Trophoblast cell (in vitro differentiated cells and primary cell): ENCODE measurements at regions not wholly inside any gene's neighbourhood (a gene's known extent, or its start where the extent isn't known, plus 50 kb on each side); places are given as distances from the start of the nearest gene placed in this dataset.
"Not testable (repeated sequence)": the region's sequence is repeated elsewhere in the genome, so short reads cannot be mapped to it uniquely, and the experiment has no call there.

Experiments used
- DNase-seq, 2 donors: peaks; one replicate each; pipeline ENCODE4 v3.0.0-alpha.2; 2016
- H2AFZ ChIP-seq: 2 replicates; pipeline ENCODE4 v1.6.1; 2013; ENCODE audit warnings: low read length, moderate library complexity, mild to moderate bottlenecking; ENCODE audit not compliant: insufficient read depth, poor library complexity
- H2AK5ac ChIP-seq: 2 replicates; pipeline ENCODE4 v1.6.1; 2013; ENCODE audit warnings: mild to moderate bottlenecking, low read length
- H2BK120ac ChIP-seq: 2 replicates; pipeline ENCODE4 v1.6.1; 2013; ENCODE audit warnings: low read length, mild to moderate bottlenecking, moderate library complexity; ENCODE audit not compliant: insufficient read depth, poor library complexity
- H2BK12ac ChIP-seq: 2 replicates; pipeline ENCODE4 v1.6.1; 2013; ENCODE audit warnings: mild to moderate bottlenecking, low read length, moderate library complexity
- H2BK5ac ChIP-seq: 2 replicates; pipeline ENCODE4 v1.6.1; 2013; ENCODE audit warnings: low read length, low read depth, moderate library complexity, mild to moderate bottlenecking; ENCODE audit not compliant: poor library complexity
- H3K14ac ChIP-seq: 2 replicates; pipeline ENCODE4 v1.6.1; 2013; ENCODE audit warnings: mild to moderate bottlenecking, low read length
- H3K18ac ChIP-seq: 2 replicates; pipeline ENCODE4 v1.6.1; 2013; ENCODE audit warnings: mild to moderate bottlenecking, low read length
- H3K23ac ChIP-seq: 2 replicates; pipeline ENCODE4 v1.6.1; 2013; ENCODE audit warnings: low read length
- H3K27ac ChIP-seq: 2 replicates; pipeline ENCODE4 v1.5.1; 2013; ENCODE audit warnings: low read depth, mild to moderate bottlenecking, inconsistent platforms, low read length, moderate library complexity
- H3K27me3 ChIP-seq: 2 replicates; pipeline ENCODE4 v1.6.1; 2013; ENCODE audit warnings: inconsistent platforms, mild to moderate bottlenecking, low read length, moderate library complexity; ENCODE audit not compliant: insufficient read depth
- H3K36me3 ChIP-seq, 2 experiments: 1 replicate in 1 of 2; 2 replicates in 1 of 2; pipeline ENCODE4 v1.6.1; 2013; ENCODE audit warnings: low read length in 2 of 2, mild to moderate bottlenecking in 2 of 2, moderate library complexity in 1 of 2; ENCODE audit not compliant: insufficient read depth in 2 of 2, control insufficient read depth in 1 of 2
- H3K4ac ChIP-seq: 2 replicates; pipeline ENCODE4 v1.6.1; 2013; ENCODE audit warnings: low read depth, mild to moderate bottlenecking, low read length, moderate library complexity
- H3K4me1 ChIP-seq, 2 experiments: 1 replicate in 1 of 2; 2 replicates in 1 of 2; pipeline ENCODE4 v1.6.1; 2013; ENCODE audit warnings: low read length in 2 of 2, mild to moderate bottlenecking in 2 of 2, moderate library complexity in 1 of 2; ENCODE audit not compliant: insufficient read depth in 2 of 2, control insufficient read depth in 1 of 2
- H3K4me2 ChIP-seq: 2 replicates; pipeline ENCODE4 v1.6.1; 2013; ENCODE audit warnings: inconsistent platforms, mild to moderate bottlenecking, low read length, moderate library complexity
- H3K4me3 ChIP-seq: 2 replicates; pipeline ENCODE4 v1.5.1; 2013; ENCODE audit warnings: mild to moderate bottlenecking, low read depth, low read length, inconsistent platforms
- H3K79me1 ChIP-seq: one replicate; pipeline ENCODE4 v1.6.1; 2013; ENCODE audit warnings: low read length
- H3K79me2 ChIP-seq: 2 replicates; pipeline ENCODE4 v1.6.1; 2013; ENCODE audit warnings: low read length, mild to moderate bottlenecking; ENCODE audit not compliant: control insufficient read depth, insufficient read depth, poor library complexity
- H3K9ac ChIP-seq: 2 replicates; pipeline ENCODE4 v1.6.1; 2013; ENCODE audit warnings: mild to moderate bottlenecking, low read length
- H3K9me3 ChIP-seq: 2 replicates; pipeline ENCODE4 v1.6.1; 2013; ENCODE audit warnings: low read depth, mild to moderate bottlenecking, control low read depth, inconsistent platforms, low read length; ENCODE audit not compliant: insufficient read depth
- H4K12ac ChIP-seq: 2 replicates; pipeline ENCODE4 v1.6.1; 2013; ENCODE audit warnings: low read depth, mild to moderate bottlenecking, low read length, moderate library complexity
- H4K8ac ChIP-seq: 2 replicates; pipeline ENCODE4 v1.6.1; 2013; ENCODE audit warnings: low read depth, mild to moderate bottlenecking, low read length, moderate library complexity
- H4K91ac ChIP-seq: one replicate; pipeline ENCODE4 v1.6.1; 2013; ENCODE audit warnings: low read depth, mild to moderate bottlenecking, low read length, moderate library complexity
- WGBS: extraction: QIAGEN DNeasy Blood & Tissue Kit; methylation state at CpG from one replicate; pipeline ENCODE4 v1.1.7; 2013; ENCODE audit warnings: missing lambda C conversion rate; ENCODE audit not compliant: insufficient read length, insufficient coverage; ENCODE audit errors: extremely low coverage; 5-methylcytosine and 5-hydroxymethylcytosine counted together

- no peak overlapping the region for H3K9ac ChIP-seq
- no peak overlapping the region for H4K91ac ChIP-seq
- no peak overlapping the region for H2BK12ac ChIP-seq
- no peak overlapping the region for H3K4me3 ChIP-seq
- H3K4me1 ChIP-seq, result no peaks in the 10 kb centered on the region
- H3K79me2 ChIP-seq, result no peaks in the 10 kb centered on the region
- no peak overlapping the region for H2BK120ac ChIP-seq
- DNase-seq, result no peak
- H4K8ac ChIP-seq, result no peak overlapping the region
- H3K14ac ChIP-seq, result no peak overlapping the region
- H4K12ac ChIP-seq, result no peak overlapping the region
- no peaks in the 10 kb centered on the region for H3K79me1 ChIP-seq
- no CpG with 5 or more reads among the region's 16 CpGs for WGBS
- H3K4ac ChIP-seq, result no peak overlapping the region
- no peak overlapping the region for H3K18ac ChIP-seq
- H3K4me2 ChIP-seq, result no peak overlapping the region
- no peak overlapping the region for H2AFZ ChIP-seq
- H3K27ac ChIP-seq, result no peak overlapping the region
- H2BK5ac ChIP-seq, result no peak overlapping the region
- peaks cover 8% of the 10 kb centered on the region for H3K9me3 ChIP-seq
- H3K36me3 ChIP-seq, result no peaks in the 10 kb centered on the region
- no peak overlapping the region for H2AK5ac ChIP-seq
- no peak overlapping the region for H3K23ac ChIP-seq
- H3K27me3 ChIP-seq, result no peaks in the 10 kb centered on the region
Measured at GRCh38 chr6:938271-938905, 245.4 kb upstream of the EXOC2 start.

GRCh38 chr6:935582-935981, 242.6 kb upstream of the EXOC2 start:
- Histone ChIP-seq H3K27ac (no peak overlapping the region), H3K4me1 (no peaks in the 10 kb centered on the region), H4K12ac (no peak overlapping the region), H2BK5ac (no peak overlapping the region), H3K14ac (no peak overlapping the region), H3K9ac (no peak overlapping the region), H2BK12ac (no peak overlapping the region), H3K36me3 (no peaks in the 10 kb centered on the region), H3K4me3 (no peak overlapping the region), H2AFZ (no peak overlapping the region), H3K18ac (no peak overlapping the region), H3K23ac (no peak overlapping the region), H3K79me1 (no peaks in the 10 kb centered on the region), H4K91ac (no peak overlapping the region), H3K27me3 (no peaks in the 10 kb centered on the region), H3K4me2 (no peak overlapping the region), H3K4ac (no peak overlapping the region), H3K79me2 (no peaks in the 10 kb centered on the region), H4K8ac (no peak overlapping the region), H2AK5ac (no peak overlapping the region), H3K9me3 (peaks cover 3% of the 10 kb centered on the region), H2BK120ac (no peak overlapping the region)
- WGBS, result no CpG with 5 or more reads among the region's 8 CpGs
- DNase-seq, result no peak

DNA sequence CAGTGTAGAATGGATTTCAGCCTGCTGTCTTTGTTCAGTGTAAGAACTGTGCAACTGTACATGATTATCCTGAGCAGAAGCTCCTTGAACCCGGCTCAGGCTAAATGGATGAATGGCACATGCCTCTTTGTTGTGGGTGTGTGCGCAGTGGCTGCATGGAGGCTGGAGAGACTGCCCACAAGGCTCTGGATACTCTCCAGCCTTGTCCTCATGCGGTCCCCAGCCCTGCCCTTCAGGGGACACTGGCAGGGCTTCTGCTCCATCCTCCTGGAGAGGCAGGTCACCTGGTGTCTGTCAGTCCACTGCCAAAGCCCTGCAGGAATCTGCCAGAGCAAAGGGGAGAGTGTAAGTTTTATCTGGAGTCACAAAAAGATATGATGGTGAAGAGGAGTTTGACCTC, 241.7 kb upstream of the EXOC2 start:
- Histone ChIP-seq H3K79me1 (no peaks in the 10 kb centered on the region), H3K4me1 (no peaks in the 10 kb centered on the region), H2BK5ac (no peak overlapping the region), H3K36me3 (no peaks in the 10 kb centered on the region), H2BK12ac (no peak overlapping the region), H3K4me2 (no peak overlapping the region), H2AK5ac (no peak overlapping the region), H2AFZ (no peak overlapping the region), H4K8ac (no peak overlapping the region), H3K4ac (no peak overlapping the region), H3K27me3 (no peaks in the 10 kb centered on the region), H3K23ac (no peak overlapping the region), H3K14ac (no peak overlapping the region), H3K79me2 (no peaks in the 10 kb centered on the region), H3K27ac (no peak overlapping the region), H3K9me3 (peaks cover 3% of the 10 kb centered on the region), H3K9ac (no peak overlapping the region), H2BK120ac (no peak overlapping the region), H4K91ac (no peak overlapping the region), H4K12ac (no peak overlapping the region), H3K4me3 (no peak overlapping the region), H3K18ac (no peak overlapping the region)
- no peak for DNase-seq
- no CpG with 5 or more reads among the region's 3 CpGs for WGBS

- H3K9me3 ChIP-seq, DNase-seq, H2AK5ac ChIP-seq, H4K91ac ChIP-seq, H3K79me1 ChIP-seq, H2BK120ac ChIP-seq, H4K12ac ChIP-seq, H2BK5ac ChIP-seq, H3K4me1 ChIP-seq, H2AFZ ChIP-seq, H3K23ac ChIP-seq, H3K36me3 ChIP-seq, H3K4me3 ChIP-seq, H3K27ac ChIP-seq, H2BK12ac ChIP-seq, H3K14ac ChIP-seq, H3K4ac ChIP-seq, H3K9ac ChIP-seq, H3K4me2 ChIP-seq, H4K8ac ChIP-seq, H3K79me2 ChIP-seq, H3K27me3 ChIP-seq, H3K18ac ChIP-seq: not testable (repeated sequence)
- no CpG with 5 or more reads among the region's 4 CpGs for WGBS
Measured at GRCh38 chr6:931919-932318, 239.0 kb upstream of the EXOC2 start.
